HG02973 (cell line): ENCODE measurements at regions not wholly inside any gene's neighbourhood (a gene's known extent, or its start where the extent isn't known, plus 50 kb on each side); places are given as distances from the start of the nearest gene placed in this dataset.

Experiments
- ATAC-seq: cut with Tn5 transposase; IDR thresholded peaks from one replicate; pipeline ENCODE4 v1.9.1; 2021; ENCODE audit warnings: moderate library complexity; ENCODE audit not compliant: unreplicated experiment

GRCh38 chr1:218633238-218633988 is 288.3 kb downstream of the TGFB2 start:
- ATAC-seq: no peak

- no peak for ATAC-seq
Measured at GRCh38 chr1:218634212-218634611, 289.1 kb downstream of the TGFB2 start.

- no peak for ATAC-seq
Measured at GRCh38 chr1:218636548-218636947, 291.4 kb downstream of the TGFB2 start.

- ATAC-seq: no peak
Measured at GRCh38 chr1:218640173-218640572, 295.0 kb downstream of the TGFB2 start.

GRCh38 chr1:218642033-218642948 is 297.2 kb downstream of the TGFB2 start:
- ATAC-seq: no peak

- ATAC-seq: no peak
Measured at GRCh38 chr1:218643281-218643680, 298.1 kb downstream of the TGFB2 start.

- no peak for ATAC-seq
Measured at GRCh38 chr1:218643926-218644325, 298.8 kb downstream of the TGFB2 start.

- ATAC-seq: no peak
Measured at GRCh38 chr1:218646288-218646687, 301.2 kb downstream of the TGFB2 start.

- no peak for ATAC-seq
Measured at GRCh38 chr1:218656301-218657037, 311.3 kb downstream of the TGFB2 start.

GRCh38 chr1:218658269-218658668 is 313.1 kb downstream of the TGFB2 start:
- ATAC-seq: no peak

- no peak for ATAC-seq
Measured at GRCh38 chr1:218658899-218659298, 313.8 kb downstream of the TGFB2 start.

GRCh38 chr1:218659911-218660677 is 315.0 kb downstream of the TGFB2 start:
- no peak for ATAC-seq

GRCh38 chr1:218660678-218661053 is 315.5 kb downstream of the TGFB2 start:
- ATAC-seq: no peak

- no peak for ATAC-seq
Measured at GRCh38 chr1:218661411-218661810, 316.3 kb downstream of the TGFB2 start.

GRCh38 chr1:218664385-218665170 is 319.4 kb downstream of the TGFB2 start:
- ATAC-seq: no peak

GRCh38 chr1:218665221-218665620 is 320.1 kb downstream of the TGFB2 start:
- ATAC-seq: no peak

GRCh38 chr1:218666263-218666662 is 321.1 kb downstream of the TGFB2 start:
- ATAC-seq: no peak

GRCh38 chr1:218667781-218668516 is 322.8 kb downstream of the TGFB2 start:
- ATAC-seq: no peak

GRCh38 chr1:218669431-218669830 is 324.3 kb downstream of the TGFB2 start:
- no peak for ATAC-seq
